Panc1 (cell line): ENCODE measurements at regions not wholly inside any gene's neighbourhood (a gene's known extent, or its start where the extent isn't known, plus 50 kb on each side); places are given as distances from the start of the nearest gene placed in this dataset.

Experiments used
- SIN3A ChIP-seq: IDR thresholded peaks from 2 replicates; pipeline ENCODE4 v1.6.1; 2012; ENCODE audit warnings: low read depth, mild to moderate bottlenecking, low read length, moderate library complexity, borderline replicate concordance; ENCODE audit not compliant: insufficient read depth
- TF ChIP-seq, protein P1 (sequence below): fragments of 450-650 bp; IDR thresholded peaks from 2 replicates; pipeline ENCODE4 v1.5.1; 2017; ENCODE audit warnings: mild to moderate bottlenecking

DNA sequence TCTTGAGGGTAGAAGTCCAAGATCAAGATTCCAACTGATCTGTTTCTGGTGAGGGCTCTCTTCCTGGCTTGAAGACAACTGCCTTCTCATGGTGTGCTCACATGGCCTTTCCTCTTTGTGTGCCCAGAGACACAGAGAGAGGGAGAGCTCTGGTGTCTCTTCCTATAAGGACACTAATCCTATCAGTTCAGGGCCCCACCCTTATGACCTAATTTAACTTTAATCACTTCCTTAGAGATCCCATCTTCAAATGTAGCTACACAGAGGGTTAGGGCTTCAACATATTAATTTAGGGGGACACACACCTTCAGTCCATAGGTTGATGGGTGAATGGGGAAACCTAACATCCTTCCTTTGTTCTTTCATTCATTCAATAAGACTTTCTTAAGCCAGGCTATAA, 144.6 kb downstream of the MN1 start:
- TF ChIP-seq, protein P1, sequence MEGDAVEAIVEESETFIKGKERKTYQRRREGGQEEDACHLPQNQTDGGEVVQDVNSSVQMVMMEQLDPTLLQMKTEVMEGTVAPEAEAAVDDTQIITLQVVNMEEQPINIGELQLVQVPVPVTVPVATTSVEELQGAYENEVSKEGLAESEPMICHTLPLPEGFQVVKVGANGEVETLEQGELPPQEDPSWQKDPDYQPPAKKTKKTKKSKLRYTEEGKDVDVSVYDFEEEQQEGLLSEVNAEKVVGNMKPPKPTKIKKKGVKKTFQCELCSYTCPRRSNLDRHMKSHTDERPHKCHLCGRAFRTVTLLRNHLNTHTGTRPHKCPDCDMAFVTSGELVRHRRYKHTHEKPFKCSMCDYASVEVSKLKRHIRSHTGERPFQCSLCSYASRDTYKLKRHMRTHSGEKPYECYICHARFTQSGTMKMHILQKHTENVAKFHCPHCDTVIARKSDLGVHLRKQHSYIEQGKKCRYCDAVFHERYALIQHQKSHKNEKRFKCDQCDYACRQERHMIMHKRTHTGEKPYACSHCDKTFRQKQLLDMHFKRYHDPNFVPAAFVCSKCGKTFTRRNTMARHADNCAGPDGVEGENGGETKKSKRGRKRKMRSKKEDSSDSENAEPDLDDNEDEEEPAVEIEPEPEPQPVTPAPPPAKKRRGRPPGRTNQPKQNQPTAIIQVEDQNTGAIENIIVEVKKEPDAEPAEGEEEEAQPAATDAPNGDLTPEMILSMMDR, result no peak
- no peak for TF ChIP-seq SIN3A
